GM23338 (cell line): ENCODE measurements at regions not wholly inside any gene's neighbourhood (a gene's known extent, or its start where the extent isn't known, plus 50 kb on each side); places are given as distances from the start of the nearest gene placed in this dataset.

ENCODE experiments used
- CREB1 ChIP-seq: fragments of 250-450 bp; sonication (Bioruptor Pico); IDR thresholded peaks from 2 replicates; pipeline ENCODE4 v1.5.0; 2020; ENCODE audit warnings: low read depth, mild to moderate bottlenecking, moderate library complexity
- ETS1 ChIP-seq: IDR thresholded peaks from 2 replicates; pipeline ENCODE4 v1.6.1; 2016; ENCODE audit warnings: antibody characterized with exemption
- EZH2 ChIP-seq: fragments of 200-600 bp; sonication (generic); IDR thresholded peaks from one replicate; pipeline ENCODE4 v1.8.0; 2017; ENCODE audit warnings: antibody characterized with exemption, mild to moderate bottlenecking, low read depth; ENCODE audit not compliant: unreplicated experiment
- EZH2phosphoT487 ChIP-seq: fragments of 200-600 bp; sonication (generic); IDR thresholded peaks from one replicate; pipeline ENCODE4 v1.8.1; 2018; ENCODE audit warnings: antibody characterized with exemption; ENCODE audit not compliant: unreplicated experiment
- JUNB ChIP-seq: IDR thresholded peaks from one replicate; pipeline ENCODE4 v1.6.1; 2016; ENCODE audit warnings: antibody characterized with exemption; ENCODE audit not compliant: unreplicated experiment
- NANOG ChIP-seq: IDR thresholded peaks from 2 replicates; pipeline ENCODE4 v1.6.1; 2016; ENCODE audit warnings: antibody characterized with exemption, borderline replicate concordance
- POLR2AphosphoS5 ChIP-seq: IDR thresholded peaks from 2 replicates; pipeline ENCODE4 v1.6.1; 2016; ENCODE audit warnings: antibody characterized with exemption, low read depth
- ZNF114 ChIP-seq: fragments of 250-450 bp; sonication (Bioruptor Pico); IDR thresholded peaks from 2 replicates; pipeline ENCODE4 v1.5.0; 2020; ENCODE audit warnings: mild to moderate bottlenecking, moderate library complexity
- ZNF331 ChIP-seq: fragments of 250-450 bp; sonication (Bioruptor Pico); IDR thresholded peaks from 2 replicates; pipeline ENCODE4 v1.5.0; 2020; ENCODE audit warnings: low read depth, mild to moderate bottlenecking, moderate library complexity
- TF ChIP-seq, protein P1 (sequence below), 2 experiments: fragments of 200-600 bp in 1 of 2; sonication (generic) in 1 of 2; conservative IDR thresholded peaks; 2 replicates each; pipeline versions ENCODE4 v1.5.1 to v1.6.1; 2016 to 2017; ENCODE audit warnings: antibody characterized with exemption in 2 of 2, low read depth in 2 of 2, mild to moderate bottlenecking in 2 of 2, moderate library complexity in 1 of 2
- TF ChIP-seq, protein P2 (sequence below): IDR thresholded peaks from one replicate; pipeline ENCODE4 v1.6.1; 2018; ENCODE audit warnings: antibody characterized with exemption; ENCODE audit not compliant: unreplicated experiment

GRCh38 chr6:98782772-98783171, 51.6 kb upstream of the POU3F2 start:
- TF ChIP-seq, protein P1, sequence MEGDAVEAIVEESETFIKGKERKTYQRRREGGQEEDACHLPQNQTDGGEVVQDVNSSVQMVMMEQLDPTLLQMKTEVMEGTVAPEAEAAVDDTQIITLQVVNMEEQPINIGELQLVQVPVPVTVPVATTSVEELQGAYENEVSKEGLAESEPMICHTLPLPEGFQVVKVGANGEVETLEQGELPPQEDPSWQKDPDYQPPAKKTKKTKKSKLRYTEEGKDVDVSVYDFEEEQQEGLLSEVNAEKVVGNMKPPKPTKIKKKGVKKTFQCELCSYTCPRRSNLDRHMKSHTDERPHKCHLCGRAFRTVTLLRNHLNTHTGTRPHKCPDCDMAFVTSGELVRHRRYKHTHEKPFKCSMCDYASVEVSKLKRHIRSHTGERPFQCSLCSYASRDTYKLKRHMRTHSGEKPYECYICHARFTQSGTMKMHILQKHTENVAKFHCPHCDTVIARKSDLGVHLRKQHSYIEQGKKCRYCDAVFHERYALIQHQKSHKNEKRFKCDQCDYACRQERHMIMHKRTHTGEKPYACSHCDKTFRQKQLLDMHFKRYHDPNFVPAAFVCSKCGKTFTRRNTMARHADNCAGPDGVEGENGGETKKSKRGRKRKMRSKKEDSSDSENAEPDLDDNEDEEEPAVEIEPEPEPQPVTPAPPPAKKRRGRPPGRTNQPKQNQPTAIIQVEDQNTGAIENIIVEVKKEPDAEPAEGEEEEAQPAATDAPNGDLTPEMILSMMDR (conservative IDR thresholded peaks at IDR 0.05; ENCODE audit: low read depth in 2 of 2) = no peak
- TF ChIP-seq EZH2 (no peak), POLR2AphosphoS5 (no peak), EZH2phosphoT487 (no peak), JUNB (no peak), ZNF114 (CRISPR knock-in tag) (no peak), CREB1 (CRISPR knock-in tag) (no peak), ETS1 (no peak), NANOG (no peak), ZNF331 (CRISPR knock-in tag) (no peak)
- TF ChIP-seq, protein P2, sequence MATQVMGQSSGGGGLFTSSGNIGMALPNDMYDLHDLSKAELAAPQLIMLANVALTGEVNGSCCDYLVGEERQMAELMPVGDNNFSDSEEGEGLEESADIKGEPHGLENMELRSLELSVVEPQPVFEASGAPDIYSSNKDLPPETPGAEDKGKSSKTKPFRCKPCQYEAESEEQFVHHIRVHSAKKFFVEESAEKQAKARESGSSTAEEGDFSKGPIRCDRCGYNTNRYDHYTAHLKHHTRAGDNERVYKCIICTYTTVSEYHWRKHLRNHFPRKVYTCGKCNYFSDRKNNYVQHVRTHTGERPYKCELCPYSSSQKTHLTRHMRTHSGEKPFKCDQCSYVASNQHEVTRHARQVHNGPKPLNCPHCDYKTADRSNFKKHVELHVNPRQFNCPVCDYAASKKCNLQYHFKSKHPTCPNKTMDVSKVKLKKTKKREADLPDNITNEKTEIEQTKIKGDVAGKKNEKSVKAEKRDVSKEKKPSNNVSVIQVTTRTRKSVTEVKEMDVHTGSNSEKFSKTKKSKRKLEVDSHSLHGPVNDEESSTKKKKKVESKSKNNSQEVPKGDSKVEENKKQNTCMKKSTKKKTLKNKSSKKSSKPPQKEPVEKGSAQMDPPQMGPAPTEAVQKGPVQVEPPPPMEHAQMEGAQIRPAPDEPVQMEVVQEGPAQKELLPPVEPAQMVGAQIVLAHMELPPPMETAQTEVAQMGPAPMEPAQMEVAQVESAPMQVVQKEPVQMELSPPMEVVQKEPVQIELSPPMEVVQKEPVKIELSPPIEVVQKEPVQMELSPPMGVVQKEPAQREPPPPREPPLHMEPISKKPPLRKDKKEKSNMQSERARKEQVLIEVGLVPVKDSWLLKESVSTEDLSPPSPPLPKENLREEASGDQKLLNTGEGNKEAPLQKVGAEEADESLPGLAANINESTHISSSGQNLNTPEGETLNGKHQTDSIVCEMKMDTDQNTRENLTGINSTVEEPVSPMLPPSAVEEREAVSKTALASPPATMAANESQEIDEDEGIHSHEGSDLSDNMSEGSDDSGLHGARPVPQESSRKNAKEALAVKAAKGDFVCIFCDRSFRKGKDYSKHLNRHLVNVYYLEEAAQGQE = no peak
